ENCODE measurements at regions not wholly inside any gene's neighbourhood (a gene's known extent, or its start where the extent isn't known, plus 50 kb on each side); places are given as distances from the start of the nearest gene placed in this dataset.

GRCh38 chr20:61119794-61120410 is 132.2 kb upstream of the CDH4 start:
- H3K4me1 ChIP-seq (ENCODE audit: low read length): peaks cover 5% of the 10 kb centered on the region
- H2AFZ ChIP-seq (ENCODE audit: low read length): no peak overlapping the region
- no peak for DNase-seq
- no peak overlapping the region for H3K4me3 ChIP-seq (ENCODE audit: low read length)
- H3K79me2 ChIP-seq (ENCODE audit: low read length): no peaks in the 10 kb centered on the region
- no peaks in the 10 kb centered on the region for H4K20me1 ChIP-seq (ENCODE audit: insufficient read depth, low read depth, low read length)
- H3K27ac ChIP-seq (ENCODE audit: low read length): no peak overlapping the region
- H3K4me2 ChIP-seq (ENCODE audit: low read depth, low read length, poor library complexity, severe bottlenecking): no peak overlapping the region
- H3K9me3 ChIP-seq (ENCODE audit: low read length): no peaks in the 10 kb centered on the region
- no peaks in the 10 kb centered on the region for H3K36me3 ChIP-seq (ENCODE audit: insufficient read depth, low read length)
- H3K27me3 ChIP-seq (ENCODE audit: low read length): no peaks in the 10 kb centered on the region
- no peaks in the 10 kb centered on the region for H3K9me2 ChIP-seq (replicated peaks; ENCODE audit: insufficient read depth, low read length)
- H3K9ac ChIP-seq (ENCODE audit: low read length): no peak overlapping the region

GRCh38 chr20:61120595-61121515 is 131.2 kb upstream of the CDH4 start:
- Histone ChIP-seq H3K9ac (ENCODE audit: low read length) (no peak overlapping the region), H3K36me3 (ENCODE audit: insufficient read depth, low read length) (no peaks in the 10 kb centered on the region), H3K79me2 (ENCODE audit: low read length) (no peaks in the 10 kb centered on the region), H3K4me3 (ENCODE audit: low read length) (no peak overlapping the region), H3K4me2 (ENCODE audit: low read depth, low read length, poor library complexity, severe bottlenecking) (no peak overlapping the region), H4K20me1 (ENCODE audit: insufficient read depth, low read depth, low read length) (no peaks in the 10 kb centered on the region), H3K27me3 (ENCODE audit: low read length) (no peaks in the 10 kb centered on the region), H3K27ac (ENCODE audit: low read length) (no peak overlapping the region), H2AFZ (ENCODE audit: low read length) (no peak overlapping the region), H3K9me2 (replicated peaks; ENCODE audit: insufficient read depth, low read length) (no peaks in the 10 kb centered on the region), H3K4me1 (ENCODE audit: low read length) (peaks cover 9% of the 10 kb centered on the region), H3K9me3 (ENCODE audit: low read length) (no peaks in the 10 kb centered on the region)
- peak; percentile 84 for DNase-seq

- H3K4me3 ChIP-seq (ENCODE audit: low read length): no peak overlapping the region
Observed at GRCh38 chr20:61121661-61122060, 130.4 kb upstream of the CDH4 start.

GRCh38 chr20:61123286-61123685 is 128.8 kb upstream of the CDH4 start:
- no peaks in the 10 kb centered on the region for H3K79me2 ChIP-seq (ENCODE audit: low read length)
- no peak overlapping the region for H3K27ac ChIP-seq (ENCODE audit: low read length)
- no peaks in the 10 kb centered on the region for H3K9me2 ChIP-seq (replicated peaks; ENCODE audit: insufficient read depth, low read length)
- no peak for DNase-seq
- H3K27me3 ChIP-seq (ENCODE audit: low read length): no peaks in the 10 kb centered on the region
- no peaks in the 10 kb centered on the region for H3K9me3 ChIP-seq (ENCODE audit: low read length)
- no peak overlapping the region for H3K4me2 ChIP-seq (ENCODE audit: low read depth, low read length, poor library complexity, severe bottlenecking)
- H3K36me3 ChIP-seq (ENCODE audit: insufficient read depth, low read length): no peaks in the 10 kb centered on the region
- no peak overlapping the region for H3K9ac ChIP-seq (ENCODE audit: low read length)
- no peak overlapping the region for H2AFZ ChIP-seq (ENCODE audit: low read length)
- H3K4me3 ChIP-seq (ENCODE audit: low read length): no peak overlapping the region
- peaks cover 9% of the 10 kb centered on the region for H3K4me1 ChIP-seq (ENCODE audit: low read length)
- H4K20me1 ChIP-seq (ENCODE audit: insufficient read depth, low read depth, low read length): no peaks in the 10 kb centered on the region

More at GRCh38 chr20:61121661-61122060, 130.4 kb upstream of the CDH4 start:
- H2AFZ ChIP-seq (ENCODE audit: low read length): no peak overlapping the region
- no peak overlapping the region for H3K27ac ChIP-seq (ENCODE audit: low read length)
- peaks cover 9% of the 10 kb centered on the region for H3K4me1 ChIP-seq (ENCODE audit: low read length)
- H3K36me3 ChIP-seq (ENCODE audit: insufficient read depth, low read length): no peaks in the 10 kb centered on the region
- H4K20me1 ChIP-seq (ENCODE audit: insufficient read depth, low read depth, low read length): no peaks in the 10 kb centered on the region
- no peaks in the 10 kb centered on the region for H3K9me2 ChIP-seq (replicated peaks; ENCODE audit: insufficient read depth, low read length)
- no peaks in the 10 kb centered on the region for H3K79me2 ChIP-seq (ENCODE audit: low read length)
- no peak for DNase-seq
- H3K27me3 ChIP-seq (ENCODE audit: low read length): no peaks in the 10 kb centered on the region
- H3K4me2 ChIP-seq (ENCODE audit: low read depth, low read length, poor library complexity, severe bottlenecking): no peak overlapping the region
- no peak overlapping the region for H3K9ac ChIP-seq (ENCODE audit: low read length)
- no peaks in the 10 kb centered on the region for H3K9me3 ChIP-seq (ENCODE audit: low read length)

GRCh38 chr20:61123751-61124368 is 128.2 kb upstream of the CDH4 start:
- no peaks in the 10 kb centered on the region for H3K9me3 ChIP-seq (ENCODE audit: low read length)
- H3K9ac ChIP-seq (ENCODE audit: low read length): no peak overlapping the region
- H3K36me3 ChIP-seq (ENCODE audit: insufficient read depth, low read length): no peaks in the 10 kb centered on the region
- no peak overlapping the region for H3K4me3 ChIP-seq (ENCODE audit: low read length)
- no peak overlapping the region for H3K4me2 ChIP-seq (ENCODE audit: low read depth, low read length, poor library complexity, severe bottlenecking)
- no peaks in the 10 kb centered on the region for H4K20me1 ChIP-seq (ENCODE audit: insufficient read depth, low read depth, low read length)
- H3K27me3 ChIP-seq (ENCODE audit: low read length): no peaks in the 10 kb centered on the region
- H3K27ac ChIP-seq (ENCODE audit: low read length): no peak overlapping the region
- H3K79me2 ChIP-seq (ENCODE audit: low read length): no peaks in the 10 kb centered on the region
- no peaks in the 10 kb centered on the region for H3K9me2 ChIP-seq (replicated peaks; ENCODE audit: insufficient read depth, low read length)
- peaks cover 9% of the 10 kb centered on the region for H3K4me1 ChIP-seq (ENCODE audit: low read length)
- H2AFZ ChIP-seq (ENCODE audit: low read length): no peak overlapping the region
- DNase-seq: no peak

- Histone ChIP-seq H3K27me3 (ENCODE audit: low read length) (no peaks in the 10 kb centered on the region), H3K9ac (ENCODE audit: low read length) (no peak overlapping the region), H3K4me2 (ENCODE audit: low read depth, low read length, poor library complexity, severe bottlenecking) (no peak overlapping the region), H3K4me1 (ENCODE audit: low read length) (peaks cover 9% of the 10 kb centered on the region), H3K9me2 (replicated peaks; ENCODE audit: insufficient read depth, low read length) (no peaks in the 10 kb centered on the region), H3K79me2 (ENCODE audit: low read length) (no peaks in the 10 kb centered on the region), H3K4me3 (ENCODE audit: low read length) (no peak overlapping the region), H2AFZ (ENCODE audit: low read length) (no peak overlapping the region), H3K9me3 (ENCODE audit: low read length) (no peaks in the 10 kb centered on the region), H3K36me3 (ENCODE audit: insufficient read depth, low read length) (no peaks in the 10 kb centered on the region), H3K27ac (ENCODE audit: low read length) (no peak overlapping the region), H4K20me1 (ENCODE audit: insufficient read depth, low read depth, low read length) (no peaks in the 10 kb centered on the region)
- DNase-seq: no peak
Observed at GRCh38 chr20:61125076-61125475, 127.0 kb upstream of the CDH4 start.

- Histone ChIP-seq H3K79me2 (ENCODE audit: low read length) (no peaks in the 10 kb centered on the region), H2AFZ (ENCODE audit: low read length) (no peak overlapping the region), H3K4me2 (ENCODE audit: low read depth, low read length, poor library complexity, severe bottlenecking) (no peak overlapping the region), H3K27me3 (ENCODE audit: low read length) (no peaks in the 10 kb centered on the region), H3K9me3 (ENCODE audit: low read length) (no peaks in the 10 kb centered on the region), H3K27ac (ENCODE audit: low read length) (no peak overlapping the region), H3K4me3 (ENCODE audit: low read length) (no peak overlapping the region), H3K9ac (ENCODE audit: low read length) (no peak overlapping the region), H3K4me1 (ENCODE audit: low read length) (peaks cover 9% of the 10 kb centered on the region), H3K9me2 (replicated peaks; ENCODE audit: insufficient read depth, low read length) (no peaks in the 10 kb centered on the region), H4K20me1 (ENCODE audit: insufficient read depth, low read depth, low read length) (no peaks in the 10 kb centered on the region), H3K36me3 (ENCODE audit: insufficient read depth, low read length) (no peaks in the 10 kb centered on the region)
- no peak for DNase-seq
Observed at GRCh38 chr20:61125546-61126180, 126.4 kb upstream of the CDH4 start.
